Globus pallidus (tissue), 1 donor: ENCODE measurements at regions not wholly inside any gene's neighbourhood (a gene's known extent, or its start where the extent isn't known, plus 50 kb on each side); places are given as distances from the start of the nearest gene placed in this dataset.
"Not testable (repeated sequence)": the region's sequence is repeated elsewhere in the genome, so short reads cannot be mapped to it uniquely, and the experiment has no call there.

Source experiments
- DNase-seq: peaks from one replicate; pipeline ENCODE4 v3.0.0-alpha.2; 2015; ENCODE audit warnings: low spot score

DNA sequence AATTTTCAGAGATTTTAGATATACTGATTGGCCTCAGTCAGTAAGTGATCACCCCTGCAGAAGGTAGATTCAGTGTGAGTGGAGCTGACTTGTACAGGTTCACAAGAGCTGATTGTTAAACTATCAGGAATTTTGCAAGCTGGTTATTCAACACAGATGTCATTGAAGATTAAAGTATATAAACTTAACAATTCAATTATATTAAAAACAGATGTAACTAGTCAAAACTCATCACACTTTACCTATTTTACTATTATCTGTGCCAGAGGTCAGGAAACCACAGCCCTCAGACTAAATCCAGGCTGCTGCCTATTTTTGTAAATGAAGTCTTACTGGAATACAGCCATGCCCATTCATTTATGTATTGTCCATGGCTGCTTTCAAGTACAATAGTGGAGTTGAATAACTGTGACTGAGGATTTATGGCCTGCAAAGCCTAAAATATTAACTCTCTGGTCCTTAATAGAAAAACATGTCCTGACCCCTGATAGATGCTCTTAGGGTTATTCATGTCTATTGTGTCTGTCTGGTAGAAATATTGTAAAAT lies 429.3 kb upstream of the PDZRN3 start:
- no peak for DNase-seq

DNA sequence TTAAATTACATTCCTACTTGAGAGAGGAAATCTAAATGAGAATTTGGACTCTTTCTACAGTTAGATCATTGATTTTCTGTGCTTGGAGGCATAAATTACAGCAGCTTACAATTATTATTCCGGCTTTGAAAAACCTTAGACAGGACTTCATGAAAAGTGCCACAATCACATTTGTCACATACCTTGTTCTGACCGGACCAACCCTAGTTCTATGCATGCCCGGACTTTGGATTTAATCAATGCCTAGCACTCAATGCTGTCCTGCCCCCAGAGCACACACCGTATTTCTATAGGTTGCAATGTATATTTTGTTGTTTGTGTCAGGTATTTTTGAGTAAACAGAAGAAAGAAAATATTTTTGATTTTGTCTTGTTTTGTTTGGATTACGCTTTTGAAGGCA lies 424.7 kb upstream of the PDZRN3 start:
- no peak for DNase-seq

DNA sequence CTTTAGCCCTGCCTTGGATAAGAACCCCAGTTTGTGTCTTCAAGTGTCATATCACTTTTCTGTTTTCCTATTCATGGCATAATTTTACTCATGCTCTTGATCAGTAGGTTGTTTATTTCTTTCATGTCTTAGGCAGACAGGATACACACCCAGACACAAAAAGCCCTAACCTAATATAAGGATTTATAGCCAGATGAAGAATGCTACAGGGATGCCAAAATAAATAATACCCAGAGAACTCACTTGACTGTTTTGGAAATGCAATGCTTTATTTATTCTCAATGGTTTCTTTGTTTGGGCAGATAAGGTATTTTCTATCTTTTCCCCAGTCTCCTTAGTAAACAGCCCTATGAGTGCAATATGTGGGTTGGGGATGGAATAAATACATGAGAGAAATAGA lies 424.0 kb upstream of the PDZRN3 start:
- no peak for DNase-seq

DNA sequence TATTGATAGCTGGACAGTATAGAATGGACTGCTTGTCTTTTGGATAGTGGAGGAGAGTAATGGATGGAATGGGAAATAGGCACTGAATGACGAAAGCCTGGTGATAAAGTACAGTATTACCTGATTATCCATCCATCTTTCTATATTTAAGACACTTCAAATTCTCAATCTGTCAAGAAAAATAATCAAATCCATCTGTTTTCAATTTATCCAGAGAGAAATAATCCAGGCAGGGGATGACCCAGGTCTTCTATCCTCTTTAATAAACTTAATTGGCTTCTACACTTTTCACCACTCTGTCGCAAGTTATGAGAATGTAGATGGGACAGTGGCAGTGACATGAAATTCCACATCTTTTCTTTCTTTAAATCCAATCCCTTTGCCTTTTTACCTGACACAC lies 420.3 kb upstream of the PDZRN3 start:
- no peak for DNase-seq

DNA sequence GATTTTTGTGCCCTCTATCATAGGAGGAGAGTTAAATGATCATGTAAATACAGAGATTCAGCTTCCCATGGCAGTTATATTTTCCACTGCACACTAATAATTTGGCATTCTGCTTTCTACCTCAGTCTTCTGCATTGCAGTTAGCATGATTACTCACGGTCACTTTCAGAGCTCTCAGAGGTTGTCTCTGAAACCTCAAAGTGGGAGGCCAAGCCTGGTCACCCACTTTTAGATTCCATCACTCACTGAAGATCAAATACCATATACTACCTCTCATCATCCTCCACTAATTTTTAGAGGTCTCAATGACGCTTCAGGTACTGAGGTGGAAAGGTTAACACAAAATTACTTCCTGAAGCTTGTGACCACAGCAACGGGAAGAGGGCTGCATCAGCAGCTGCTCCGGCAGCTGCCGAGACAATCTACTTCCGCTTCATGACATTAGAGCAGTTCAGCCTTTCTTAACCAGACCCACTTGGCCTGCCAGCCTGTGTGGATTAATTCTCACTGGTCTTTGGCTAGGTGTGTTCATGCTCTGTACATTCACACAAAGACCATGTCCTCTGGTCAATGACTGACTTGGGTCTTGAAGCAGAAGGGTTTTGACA lies 416.4 kb upstream of the PDZRN3 start:
- no peak for DNase-seq

DNA sequence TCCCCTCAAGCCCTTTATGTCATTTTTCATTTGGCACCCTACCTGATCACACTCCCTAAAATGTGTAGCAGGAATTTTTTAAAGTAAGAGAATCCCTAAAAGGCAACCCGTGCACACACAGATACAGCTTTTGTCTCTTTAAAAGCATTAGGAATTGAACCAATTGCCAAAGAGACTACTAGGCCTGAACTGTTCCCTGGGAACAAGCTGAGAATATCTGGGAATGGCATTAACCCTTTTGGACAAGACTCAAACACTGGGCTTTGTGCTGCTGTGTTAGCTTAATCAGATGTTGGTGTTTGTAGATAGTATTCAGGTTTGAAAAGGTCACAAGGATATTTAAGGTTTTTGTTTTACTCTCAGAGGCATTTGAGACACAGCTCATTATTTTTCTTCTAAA lies 414.4 kb upstream of the PDZRN3 start:
- DNase-seq = no peak

DNA sequence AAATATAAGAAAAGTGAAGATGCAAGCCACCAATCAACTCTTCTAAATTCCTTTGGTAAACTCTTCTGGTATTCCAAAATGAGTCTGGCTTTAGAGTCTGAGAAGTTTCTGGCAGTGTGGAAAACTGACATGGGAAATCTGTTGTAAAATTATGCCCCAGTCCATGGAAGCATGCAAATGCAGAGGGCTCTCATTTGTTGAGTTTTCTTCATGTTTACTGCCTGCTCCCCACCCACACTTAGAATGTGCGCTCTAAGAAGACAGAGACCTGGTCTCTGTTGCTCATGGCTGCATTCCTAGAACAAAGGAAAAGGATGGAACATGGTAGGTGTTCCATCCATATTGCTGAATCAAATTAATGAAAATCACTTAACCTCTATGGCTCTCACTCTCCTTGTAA lies 411.8 kb upstream of the PDZRN3 start:
- no peak for DNase-seq

DNA sequence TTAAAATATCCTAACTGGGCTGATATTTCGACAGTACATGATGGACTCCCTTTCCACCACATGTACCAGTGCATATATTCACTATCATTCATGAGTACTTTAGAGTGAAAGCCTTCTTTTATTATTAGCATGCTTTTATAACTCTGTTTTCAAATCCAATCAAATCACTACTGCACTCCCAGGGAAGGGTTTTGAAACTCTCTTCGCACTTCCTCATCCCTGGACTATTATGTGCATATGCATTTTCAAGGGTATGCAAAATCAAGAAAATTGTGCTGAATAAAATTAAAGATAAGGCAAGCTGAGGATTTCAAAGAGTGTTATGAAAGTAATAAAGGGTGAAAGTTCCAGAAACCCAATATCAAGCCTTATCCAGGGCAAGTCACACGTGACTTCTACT lies 411.4 kb upstream of the PDZRN3 start:
- no peak for DNase-seq

DNA sequence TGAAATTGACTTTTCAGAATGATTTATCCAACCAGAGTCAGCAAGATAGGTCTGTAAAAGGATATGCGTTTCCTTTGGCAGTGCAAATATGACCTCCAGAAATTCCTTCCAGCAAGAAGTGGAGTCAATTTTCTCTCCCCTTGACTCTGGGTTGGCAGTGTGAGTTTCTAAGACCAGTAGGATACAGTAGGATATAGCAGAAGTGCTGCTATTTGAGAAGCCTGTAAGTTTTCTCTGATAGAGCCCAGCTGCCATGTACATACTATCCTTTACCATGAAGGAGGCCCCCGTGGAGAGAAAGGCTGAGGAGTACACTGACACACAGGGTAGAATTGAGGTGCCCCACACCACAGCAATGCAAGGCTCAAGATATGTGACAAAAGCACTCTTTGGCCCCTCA lies 409.1 kb upstream of the PDZRN3 start:
- DNase-seq = no peak

DNA sequence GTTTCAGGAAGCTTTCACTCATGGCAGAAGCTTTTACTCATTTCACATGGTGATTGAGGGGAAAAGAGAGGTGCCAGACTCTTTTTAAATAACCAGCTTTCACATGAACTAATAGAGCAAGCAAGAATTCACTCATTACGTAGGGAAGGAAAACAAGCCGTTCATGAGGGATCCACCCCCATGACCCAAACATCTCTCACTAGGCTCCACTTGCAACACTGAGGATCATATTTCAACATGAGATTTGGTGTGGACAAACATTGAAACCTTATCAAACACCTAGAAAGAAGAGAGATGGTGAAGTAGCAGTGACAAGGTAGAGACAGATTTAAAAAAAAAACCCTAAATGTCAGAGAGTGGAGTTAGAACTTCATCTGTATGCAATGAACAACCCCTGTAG lies 408.6 kb upstream of the PDZRN3 start:
- no peak for DNase-seq

DNA sequence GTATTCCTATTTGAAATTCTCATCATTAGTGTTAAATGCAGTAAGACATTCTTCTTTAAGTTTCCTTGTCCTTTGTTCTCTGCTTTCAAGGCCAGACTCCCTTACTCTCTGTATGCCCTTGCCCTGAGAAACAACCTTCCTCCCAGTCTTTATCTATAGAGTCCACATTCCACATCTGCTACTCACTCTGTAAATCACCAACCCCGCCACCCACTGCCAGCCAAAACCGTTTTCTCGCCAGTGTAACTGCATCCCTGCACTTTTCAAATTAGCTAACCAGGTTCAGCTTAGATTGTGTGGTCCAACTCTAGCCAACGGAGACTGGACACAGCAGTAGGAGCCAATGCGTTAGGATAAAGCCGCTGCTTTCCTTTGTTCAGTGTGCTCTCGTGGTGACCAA lies 402.4 kb upstream of the PDZRN3 start:
- DNase-seq = no peak

DNA sequence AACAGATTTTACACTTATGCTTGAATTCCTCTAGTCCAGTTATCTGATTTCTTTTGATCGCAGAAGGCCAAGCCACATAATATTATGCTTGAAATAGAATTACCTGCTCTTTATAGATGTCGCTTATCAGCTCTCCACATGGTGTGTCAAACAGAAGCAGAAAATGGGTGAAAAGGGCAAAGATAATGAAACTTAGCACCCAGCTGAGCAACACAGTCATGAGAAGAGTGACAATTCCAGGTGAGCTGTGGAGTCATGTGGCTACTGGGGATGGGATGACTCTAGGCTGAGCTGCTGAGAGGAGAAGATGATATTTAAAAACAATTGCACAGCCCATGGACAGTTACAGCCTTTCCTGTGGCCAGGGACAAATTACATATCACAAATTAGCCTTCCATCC lies 398.7 kb upstream of the PDZRN3 start:
- no peak for DNase-seq

DNA sequence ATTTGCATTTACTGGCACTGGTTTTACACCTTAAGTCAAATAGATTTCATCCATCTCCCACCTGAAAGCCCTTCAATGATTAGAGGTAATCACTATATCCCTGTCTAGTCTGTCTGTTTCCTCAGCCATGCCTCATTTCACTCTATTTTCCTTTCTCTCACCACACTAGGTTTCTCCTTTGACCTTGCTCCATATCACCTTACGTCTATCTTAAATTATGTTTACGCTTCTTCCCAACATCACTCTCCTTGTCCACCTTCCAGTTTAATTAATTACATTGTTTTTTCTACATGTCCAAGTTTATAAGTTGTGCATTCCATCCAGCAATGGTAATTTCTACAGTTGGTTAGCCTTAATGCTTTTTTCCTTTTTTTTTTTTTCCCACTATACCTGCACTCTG lies 396.7 kb upstream of the PDZRN3 start:
- DNase-seq = no peak

DNA sequence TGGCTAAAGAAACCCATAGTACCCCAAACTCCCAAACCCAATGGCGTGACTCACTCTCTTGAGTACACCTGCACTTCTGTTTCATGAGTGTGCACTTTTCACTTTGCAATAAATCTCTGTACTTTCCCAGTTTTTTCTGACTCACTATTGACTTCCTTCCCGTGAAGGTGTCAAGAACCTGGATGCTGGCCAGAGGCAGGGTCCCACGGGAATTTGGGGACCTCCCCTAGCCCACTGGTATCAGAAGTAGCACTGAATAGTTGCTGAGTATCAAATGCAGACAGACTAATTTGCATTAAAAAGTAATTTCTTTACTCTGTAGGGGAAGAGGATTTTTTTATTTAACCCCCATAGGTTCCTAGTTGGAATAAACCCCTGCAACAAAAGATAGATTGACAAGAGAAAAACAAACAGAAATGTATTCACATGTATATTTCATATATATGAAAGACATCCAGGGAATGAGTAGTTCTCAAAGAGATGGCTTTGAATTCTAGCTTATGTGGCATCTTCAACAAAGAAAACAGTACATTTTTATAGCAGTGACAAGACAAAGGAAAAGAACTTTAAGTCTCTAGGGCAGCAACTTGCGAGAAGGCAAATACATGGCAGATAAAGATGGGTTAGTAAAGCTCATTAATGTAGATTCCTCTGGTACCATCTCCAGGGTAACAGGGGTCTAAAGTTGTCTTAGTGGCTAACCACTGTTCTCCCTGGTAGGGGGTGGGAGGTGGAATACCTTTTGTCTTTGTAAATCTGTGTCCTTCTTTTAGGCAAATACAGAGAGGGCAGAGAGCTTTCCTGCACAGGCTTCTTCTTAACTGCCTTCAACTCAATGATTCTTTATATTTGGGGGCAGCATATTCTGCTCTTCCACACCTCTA lies 385.5 kb upstream of the PDZRN3 start:
- no peak for DNase-seq

DNA sequence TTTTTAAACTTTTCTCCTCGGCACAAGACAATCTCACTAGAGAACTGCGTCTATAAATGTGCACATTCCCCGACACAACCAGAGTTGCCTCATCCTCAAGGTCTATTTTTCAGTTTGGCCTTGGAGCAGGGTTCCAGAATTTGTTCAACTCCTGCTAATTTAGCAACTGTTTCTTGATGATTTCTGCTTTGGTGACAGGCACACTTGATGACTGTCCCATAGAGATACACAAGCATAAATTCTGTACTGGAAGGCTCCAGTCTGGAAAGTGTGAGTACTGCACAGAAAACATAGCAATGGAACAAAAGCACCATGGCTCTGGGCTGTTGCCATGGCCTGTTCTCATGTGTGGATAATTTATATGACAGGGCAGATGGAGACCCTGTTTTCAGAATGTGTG lies 379.6 kb upstream of the PDZRN3 start:
- no peak for DNase-seq

DNA sequence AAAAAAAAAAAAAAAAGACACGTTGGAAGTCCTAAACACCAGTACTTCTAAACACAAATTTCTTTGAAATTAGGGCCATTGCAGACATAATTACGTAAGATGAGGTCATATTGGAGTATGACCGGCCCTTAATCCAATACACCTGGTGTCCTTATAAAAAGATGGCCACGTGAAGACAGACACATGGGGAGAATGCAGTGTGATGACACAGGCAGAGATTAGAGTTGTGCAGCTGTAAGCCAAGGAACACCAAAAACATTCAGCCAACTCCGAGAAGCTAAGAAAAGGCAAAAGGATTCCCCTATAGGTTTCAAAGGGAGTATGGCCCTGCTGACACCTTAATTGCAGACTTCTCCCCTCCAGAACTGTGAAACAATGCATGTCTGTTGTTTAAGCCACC lies 379.0 kb upstream of the PDZRN3 start:
- DNase-seq = no peak

DNA sequence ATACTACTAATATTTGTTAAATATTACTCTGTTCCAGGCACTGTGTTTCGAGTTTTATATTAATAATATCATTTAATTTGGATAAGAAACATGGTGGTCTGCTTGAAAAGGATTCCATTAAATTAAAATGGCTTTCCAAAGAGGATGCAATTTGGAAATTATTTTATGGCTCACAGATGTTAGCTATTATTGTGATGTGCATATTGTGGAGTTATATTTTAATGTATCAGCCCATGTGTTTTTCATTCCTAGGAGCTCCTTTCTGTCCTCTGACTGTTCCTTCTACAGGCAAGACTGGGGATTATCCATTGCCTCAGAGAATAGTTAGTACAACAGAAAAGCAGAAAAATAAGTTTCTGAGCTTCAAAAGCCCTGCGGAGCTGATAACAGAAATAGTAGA lies 376.7 kb upstream of the PDZRN3 start:
- no peak for DNase-seq

DNA sequence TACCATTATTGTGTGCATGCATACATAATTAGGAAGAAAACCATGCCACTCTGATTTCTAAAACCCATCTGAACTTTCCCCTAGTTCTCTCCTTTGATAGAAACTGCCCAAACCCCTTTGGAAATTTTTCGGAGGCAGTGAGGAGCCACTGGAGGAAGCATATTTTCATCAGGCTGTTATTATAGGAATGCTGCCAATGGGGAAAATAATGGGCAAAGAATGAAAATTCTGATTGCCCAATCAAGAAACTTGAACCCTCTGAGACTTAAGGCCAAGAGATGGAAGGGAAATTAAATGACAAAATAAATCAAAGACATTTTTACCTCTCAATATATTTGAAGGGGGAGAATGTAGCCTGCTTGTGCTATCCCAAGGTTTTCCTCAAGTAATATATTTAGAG lies 376.0 kb upstream of the PDZRN3 start:
- peak; percentile 11 for DNase-seq

DNA sequence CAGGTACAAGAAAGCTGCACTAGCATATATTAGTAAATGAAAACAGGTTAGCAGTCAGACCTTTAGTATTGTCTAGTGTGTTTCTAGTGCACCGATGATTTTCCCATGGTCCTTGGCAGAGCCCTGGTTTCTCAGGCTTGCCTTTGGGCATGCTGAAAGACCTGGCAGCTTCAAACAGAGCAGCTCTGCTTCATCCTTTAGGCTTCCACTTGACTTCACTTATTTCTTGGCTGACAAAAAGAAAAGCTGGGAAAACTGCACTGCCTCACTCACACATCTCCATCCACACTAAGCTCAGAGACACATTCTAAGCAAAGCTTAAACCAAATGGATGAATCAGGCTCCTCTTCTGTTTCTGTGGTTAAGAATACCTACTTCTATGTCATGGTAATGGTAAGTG lies 374.8 kb upstream of the PDZRN3 start:
- DNase-seq = peak; percentile 18

DNA sequence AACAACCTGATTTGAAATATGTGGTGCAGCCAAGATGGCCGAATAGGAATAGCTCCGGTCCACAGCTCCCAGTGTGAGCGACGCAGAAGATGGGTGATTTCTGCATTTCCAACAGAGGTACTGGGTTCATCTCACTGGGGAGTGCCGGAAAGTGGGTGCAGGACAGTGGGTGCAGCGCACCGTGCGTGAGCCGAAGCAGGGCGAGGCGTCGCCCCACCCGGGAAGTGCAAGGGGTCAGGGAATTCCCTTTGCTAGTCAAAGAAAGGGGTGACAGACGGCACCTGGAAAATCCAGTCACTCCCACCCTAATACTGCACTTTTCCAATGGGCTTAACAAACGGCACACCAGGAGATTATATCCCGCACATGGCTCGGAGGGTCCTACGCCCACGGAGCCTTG lies 365.9 kb upstream of the PDZRN3 start:
- DNase-seq = not testable (repeated sequence)

DNA sequence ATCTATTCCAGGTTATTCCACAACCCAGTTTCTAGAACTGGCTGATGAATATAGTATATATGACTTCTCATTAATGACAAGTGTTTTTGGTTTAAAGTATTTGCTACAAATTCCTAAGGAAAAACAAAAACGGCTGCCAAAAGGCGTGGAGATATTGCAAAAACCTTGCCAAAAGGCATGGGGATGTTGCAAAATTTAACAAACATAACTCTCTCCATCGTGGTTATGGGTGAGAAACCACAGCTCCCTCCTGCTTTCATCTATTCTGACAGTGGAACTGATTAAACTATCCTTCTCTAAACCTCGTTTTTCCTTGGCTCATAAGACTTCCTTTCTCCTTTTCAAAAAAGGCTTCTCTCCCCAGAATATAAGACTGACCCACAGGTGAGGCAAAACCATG lies 342.0 kb upstream of the PDZRN3 start:
- no peak for DNase-seq

DNA sequence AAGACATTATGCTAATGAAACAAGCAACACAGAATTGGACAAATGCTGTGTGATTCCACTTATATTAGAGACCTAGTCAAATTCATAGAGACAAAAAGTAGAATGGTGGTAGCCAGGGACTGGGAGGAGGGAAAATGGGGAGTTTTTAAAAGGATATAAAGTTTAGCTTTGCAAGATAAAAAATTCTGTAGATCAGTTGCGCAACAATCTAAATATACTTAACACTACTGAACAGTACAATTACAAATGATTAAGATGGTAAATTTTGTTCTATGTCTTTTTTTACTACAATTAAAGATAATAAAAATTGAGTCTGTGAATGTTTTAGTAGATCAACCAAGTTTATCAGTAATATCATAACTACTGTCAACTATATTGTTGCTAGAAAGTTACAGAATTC lies 340.1 kb upstream of the PDZRN3 start:
- DNase-seq = no peak

DNA sequence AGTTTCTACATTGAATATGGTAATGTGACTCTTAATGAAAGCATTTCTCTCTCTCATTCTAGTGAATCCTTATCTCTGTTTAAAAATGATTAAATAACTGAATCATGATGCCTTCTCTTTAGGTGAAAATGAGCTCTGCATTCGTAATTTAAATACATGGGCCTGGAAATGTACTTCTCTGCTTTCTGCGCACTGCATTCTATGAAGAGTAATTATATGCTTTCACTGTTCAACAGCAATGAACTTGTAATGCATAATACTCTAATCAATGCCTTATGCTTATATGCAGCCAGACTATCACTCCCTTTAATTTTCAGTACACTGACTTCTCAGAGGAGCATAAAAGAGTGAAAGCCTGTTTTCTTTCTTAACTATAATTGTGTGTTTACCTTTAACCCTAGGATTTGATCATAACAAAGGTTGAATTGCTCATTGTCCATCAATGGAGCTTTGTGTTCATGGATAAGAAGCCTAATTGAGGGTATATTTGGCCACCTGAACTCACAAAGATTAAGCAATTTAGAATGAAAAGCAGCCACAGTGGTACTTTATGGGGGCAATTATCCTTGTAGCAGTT lies 330.8 kb upstream of the PDZRN3 start:
- DNase-seq = no peak
